HFFc6 (cell line): ENCODE measurements at regions not wholly inside any gene's neighbourhood (a gene's known extent, or its start where the extent isn't known, plus 50 kb on each side); places are given as distances from the start of the nearest gene placed in this dataset.

ENCODE experiments used
- DNase-seq: peaks from one replicate; pipeline ENCODE4 v3.0.0-alpha.2; 2018
- H3K27ac Mint-ChIP-seq: 2 replicates; pipeline ENCODE4 v1.8.0; 2020; ENCODE audit warnings: mild to moderate bottlenecking, mixed read lengths
- H3K27me3 Mint-ChIP-seq: 2 replicates; pipeline ENCODE4 v1.8.0; 2021; ENCODE audit warnings: mild to moderate bottlenecking, moderate library complexity, mixed read lengths; ENCODE audit not compliant: insufficient read depth
- H3K36me3 Mint-ChIP-seq: 2 replicates; pipeline ENCODE4 v1.8.0; 2021; ENCODE audit warnings: low read depth, mixed read lengths
- H3K4me1 Mint-ChIP-seq: 2 replicates; pipeline ENCODE4 v1.8.0; 2020; ENCODE audit warnings: low read depth, mixed read lengths
- H3K4me3 Mint-ChIP-seq: 2 replicates; pipeline ENCODE4 v1.8.0; 2020; ENCODE audit warnings: mild to moderate bottlenecking, moderate library complexity, mixed read lengths
- H3K9me3 Mint-ChIP-seq: 2 replicates; pipeline ENCODE4 v1.8.0; 2020; ENCODE audit warnings: mild to moderate bottlenecking, mixed read lengths
- TF ChIP-seq, protein P1 (sequence below): fragments of 200-600 bp; sonication (generic); IDR thresholded peaks from 2 replicates; pipeline ENCODE4 v1.5.0; 2021; ENCODE audit warnings: antibody characterized with exemption, mild to moderate bottlenecking

DNA sequence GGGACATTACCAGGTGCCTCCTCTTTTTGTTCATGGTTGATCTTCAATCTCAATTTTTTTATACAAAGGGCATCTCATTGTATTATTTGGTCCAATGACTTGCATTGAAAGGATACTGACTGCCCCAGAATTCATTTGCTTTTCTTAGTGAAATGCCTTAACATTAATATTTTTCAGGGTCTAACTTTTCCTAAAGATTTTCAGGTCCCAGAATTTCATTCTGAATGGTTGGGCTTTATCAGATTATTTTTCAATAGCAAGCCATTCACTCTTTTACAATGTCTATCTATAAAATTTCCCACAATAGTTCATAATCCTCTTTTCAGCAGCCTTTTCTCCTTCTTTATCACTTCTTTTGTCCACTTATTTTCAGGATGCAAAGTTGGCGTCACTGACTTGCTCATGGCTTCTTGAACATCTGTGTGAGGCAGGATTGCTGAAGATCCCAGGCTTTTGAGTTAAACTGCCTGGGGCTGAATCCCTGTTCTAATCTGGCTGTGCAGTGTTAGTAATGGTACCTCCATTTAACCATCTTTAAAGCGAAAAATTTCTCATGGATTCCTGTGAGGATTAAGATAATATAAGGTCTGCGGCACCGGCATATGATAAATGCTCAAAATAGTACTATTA, 131.7 kb upstream of the HDAC9 start:
- H3K4me1 Mint-ChIP-seq, result peaks cover 10% of the 10 kb centered on the region
- no peaks in the 10 kb centered on the region for H3K9me3 Mint-ChIP-seq
- no peak for DNase-seq
- no peaks in the 10 kb centered on the region for H3K36me3 Mint-ChIP-seq
- H3K27me3 Mint-ChIP-seq, result no peaks in the 10 kb centered on the region
- no peak overlapping the region for H3K4me3 Mint-ChIP-seq
- no peak overlapping the region for H3K27ac Mint-ChIP-seq
- TF ChIP-seq, protein P1, sequence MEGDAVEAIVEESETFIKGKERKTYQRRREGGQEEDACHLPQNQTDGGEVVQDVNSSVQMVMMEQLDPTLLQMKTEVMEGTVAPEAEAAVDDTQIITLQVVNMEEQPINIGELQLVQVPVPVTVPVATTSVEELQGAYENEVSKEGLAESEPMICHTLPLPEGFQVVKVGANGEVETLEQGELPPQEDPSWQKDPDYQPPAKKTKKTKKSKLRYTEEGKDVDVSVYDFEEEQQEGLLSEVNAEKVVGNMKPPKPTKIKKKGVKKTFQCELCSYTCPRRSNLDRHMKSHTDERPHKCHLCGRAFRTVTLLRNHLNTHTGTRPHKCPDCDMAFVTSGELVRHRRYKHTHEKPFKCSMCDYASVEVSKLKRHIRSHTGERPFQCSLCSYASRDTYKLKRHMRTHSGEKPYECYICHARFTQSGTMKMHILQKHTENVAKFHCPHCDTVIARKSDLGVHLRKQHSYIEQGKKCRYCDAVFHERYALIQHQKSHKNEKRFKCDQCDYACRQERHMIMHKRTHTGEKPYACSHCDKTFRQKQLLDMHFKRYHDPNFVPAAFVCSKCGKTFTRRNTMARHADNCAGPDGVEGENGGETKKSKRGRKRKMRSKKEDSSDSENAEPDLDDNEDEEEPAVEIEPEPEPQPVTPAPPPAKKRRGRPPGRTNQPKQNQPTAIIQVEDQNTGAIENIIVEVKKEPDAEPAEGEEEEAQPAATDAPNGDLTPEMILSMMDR, result no peak

DNA sequence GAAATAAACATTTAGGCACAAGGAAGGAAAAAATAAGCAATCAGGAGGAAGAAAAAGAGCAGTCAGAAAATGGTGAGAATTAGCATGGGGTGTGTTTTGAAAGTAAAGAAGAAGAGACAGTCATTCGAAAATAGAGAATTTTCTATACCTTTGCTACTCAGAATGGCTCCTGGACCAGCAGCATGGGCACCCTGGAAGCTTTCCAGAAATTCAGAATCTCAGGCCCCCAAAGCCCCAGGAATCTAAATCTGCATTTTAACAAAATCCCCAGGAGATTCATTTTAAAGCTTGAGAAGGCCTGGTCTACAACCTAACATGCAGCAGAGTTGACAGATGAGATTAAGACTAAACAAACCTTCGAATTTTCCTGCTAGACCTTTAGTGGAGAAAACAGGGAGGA, 131.2 kb upstream of the HDAC9 start:
- TF ChIP-seq, protein P1, result no peak
- no peak for DNase-seq
- Mint-ChIP-seq H3K4me3 (no peak overlapping the region), H3K9me3 (no peaks in the 10 kb centered on the region), H3K27ac (no peak overlapping the region), H3K36me3 (no peaks in the 10 kb centered on the region), H3K27me3 (no peaks in the 10 kb centered on the region), H3K4me1 (peaks cover 10% of the 10 kb centered on the region)

DNA sequence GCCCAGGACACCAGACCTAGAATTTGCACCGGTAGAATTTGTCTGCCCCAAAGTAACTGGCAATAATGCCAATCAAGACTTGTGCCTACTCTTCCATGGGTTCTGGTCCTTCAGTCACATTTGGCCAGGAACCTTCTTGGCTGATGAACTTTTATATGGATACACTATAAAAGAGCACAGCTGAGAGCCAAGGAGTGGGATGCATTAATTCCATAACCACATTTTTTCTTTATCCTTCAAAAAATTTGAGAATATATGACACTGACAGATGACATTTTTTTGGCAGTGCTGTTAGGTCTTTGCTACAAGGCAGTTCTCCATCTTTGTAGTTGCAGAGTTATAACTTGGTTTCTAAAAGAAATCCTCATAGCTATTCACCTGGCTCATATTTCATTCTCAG, 129.2 kb upstream of the HDAC9 start:
- TF ChIP-seq, protein P1, result no peak
- DNase-seq, result no peak
- no peak overlapping the region for H3K27ac Mint-ChIP-seq
- H3K27me3 Mint-ChIP-seq, result no peaks in the 10 kb centered on the region
- H3K4me3 Mint-ChIP-seq, result no peak overlapping the region
- no peaks in the 10 kb centered on the region for H3K36me3 Mint-ChIP-seq
- H3K9me3 Mint-ChIP-seq, result no peaks in the 10 kb centered on the region
- H3K4me1 Mint-ChIP-seq, result peaks cover 10% of the 10 kb centered on the region

DNA sequence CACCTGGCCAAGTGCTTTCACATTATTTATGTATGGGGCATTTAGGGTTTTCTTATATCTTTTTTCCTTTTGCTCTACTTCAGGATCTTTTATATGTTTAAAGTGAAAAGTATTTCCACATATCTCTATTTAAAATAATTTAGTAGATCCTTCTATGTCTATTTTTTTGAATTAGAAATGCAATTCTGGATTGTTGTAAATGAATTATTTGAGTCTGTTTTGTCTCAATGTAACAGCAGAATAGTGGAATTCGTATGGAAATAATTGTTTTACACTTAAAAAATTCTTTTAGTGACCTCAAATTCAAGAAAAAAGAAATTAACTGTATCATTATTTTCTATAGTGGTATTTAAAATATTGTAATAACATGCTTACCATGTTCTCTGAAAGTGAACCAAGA, 126.5 kb upstream of the HDAC9 start:
- Mint-ChIP-seq H3K4me3 (no peak overlapping the region), H3K4me1 (peaks cover 6% of the 10 kb centered on the region; the same call in 1 of the 2 replicates)

DNA sequence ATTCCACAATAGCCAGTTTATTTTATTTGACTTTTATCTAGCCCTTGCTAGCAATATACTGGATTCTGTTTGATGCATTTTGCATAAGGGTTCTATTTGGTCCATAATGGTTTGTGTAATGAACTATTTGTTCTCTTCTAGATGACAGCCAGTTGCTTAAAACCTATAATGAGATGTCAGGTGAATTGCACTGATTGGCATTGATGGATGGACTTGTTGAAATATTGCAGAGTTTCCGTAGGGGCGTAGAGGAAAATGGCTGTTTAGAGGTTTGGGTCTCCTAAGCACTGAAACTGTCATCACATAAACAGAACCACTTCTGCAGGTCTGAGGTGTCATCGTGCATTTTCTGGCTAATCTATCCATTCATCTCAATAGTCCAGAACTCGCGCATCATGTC, 124.9 kb upstream of the HDAC9 start:
- Mint-ChIP-seq H3K27me3 (no peaks in the 10 kb centered on the region), H3K4me1 (peaks cover 6% of the 10 kb centered on the region; the same call in 1 of the 2 replicates), H3K9me3 (no peaks in the 10 kb centered on the region), H3K27ac (no peak overlapping the region), H3K4me3 (no peak overlapping the region), H3K36me3 (no peaks in the 10 kb centered on the region)
- TF ChIP-seq, protein P1, result no peak
- no peak for DNase-seq

More for the DNA sequence above, 126.5 kb upstream of the HDAC9 start:
- Mint-ChIP-seq H3K36me3 (no peaks in the 10 kb centered on the region), H3K27me3 (no peaks in the 10 kb centered on the region), H3K9me3 (no peaks in the 10 kb centered on the region), H3K27ac (no peak overlapping the region)
- DNase-seq, result no peak
- TF ChIP-seq, protein P1, result no peak
